PFSK-1 (cell line): ENCODE measurements at regions not wholly inside any gene's neighbourhood (a gene's known extent, or its start where the extent isn't known, plus 50 kb on each side); places are given as distances from the start of the nearest gene placed in this dataset.

Experiments used
- FOXP2 ChIP-seq: optimal IDR thresholded peaks from 2 replicates; pipeline ENCODE3; 2011; ENCODE audit warnings: borderline replicate concordance, control low read depth, inconsistent platforms; ENCODE audit not compliant: insufficient read depth; ENCODE audit errors: extremely low read length, extremely low read depth
- POLR2AphosphoS5 ChIP-seq: IDR thresholded peaks from 2 replicates; pipeline ENCODE4 v1.6.1; 2012; ENCODE audit warnings: low read depth, mild to moderate bottlenecking, control low read depth, low read length, moderate library complexity
- SIN3A ChIP-seq: IDR thresholded peaks from 2 replicates; pipeline ENCODE4 v1.6.1; 2012; ENCODE audit warnings: mild to moderate bottlenecking, low read length, moderate library complexity, borderline replicate concordance; ENCODE audit not compliant: insufficient read depth
- TAF1 ChIP-seq: IDR thresholded peaks from 2 replicates; pipeline ENCODE4 v1.6.1; 2012; ENCODE audit warnings: low read length, control low read depth, borderline replicate concordance; ENCODE audit not compliant: insufficient read depth
- TF ChIP-seq, protein P1 (sequence below), 2 experiments: IDR thresholded peaks; 2 replicates each; pipeline versions ENCODE4 v1.6.1 to v1.8.0; 2011 to 2012; ENCODE audit warnings: low read depth in 2 of 2, low read length in 2 of 2, control low read depth in 1 of 2, inconsistent platforms in 1 of 2, mild to moderate bottlenecking in 1 of 2, moderate library complexity in 1 of 2; ENCODE audit not compliant: insufficient read depth in 1 of 2

GRCh38 chr5:167944121-167944852 lies 347.2 kb upstream of the WWC1 start:
- TF ChIP-seq TAF1 (no peak), POLR2AphosphoS5 (no peak), SIN3A (no peak), FOXP2 (no peak)
- TF ChIP-seq, protein P1, sequence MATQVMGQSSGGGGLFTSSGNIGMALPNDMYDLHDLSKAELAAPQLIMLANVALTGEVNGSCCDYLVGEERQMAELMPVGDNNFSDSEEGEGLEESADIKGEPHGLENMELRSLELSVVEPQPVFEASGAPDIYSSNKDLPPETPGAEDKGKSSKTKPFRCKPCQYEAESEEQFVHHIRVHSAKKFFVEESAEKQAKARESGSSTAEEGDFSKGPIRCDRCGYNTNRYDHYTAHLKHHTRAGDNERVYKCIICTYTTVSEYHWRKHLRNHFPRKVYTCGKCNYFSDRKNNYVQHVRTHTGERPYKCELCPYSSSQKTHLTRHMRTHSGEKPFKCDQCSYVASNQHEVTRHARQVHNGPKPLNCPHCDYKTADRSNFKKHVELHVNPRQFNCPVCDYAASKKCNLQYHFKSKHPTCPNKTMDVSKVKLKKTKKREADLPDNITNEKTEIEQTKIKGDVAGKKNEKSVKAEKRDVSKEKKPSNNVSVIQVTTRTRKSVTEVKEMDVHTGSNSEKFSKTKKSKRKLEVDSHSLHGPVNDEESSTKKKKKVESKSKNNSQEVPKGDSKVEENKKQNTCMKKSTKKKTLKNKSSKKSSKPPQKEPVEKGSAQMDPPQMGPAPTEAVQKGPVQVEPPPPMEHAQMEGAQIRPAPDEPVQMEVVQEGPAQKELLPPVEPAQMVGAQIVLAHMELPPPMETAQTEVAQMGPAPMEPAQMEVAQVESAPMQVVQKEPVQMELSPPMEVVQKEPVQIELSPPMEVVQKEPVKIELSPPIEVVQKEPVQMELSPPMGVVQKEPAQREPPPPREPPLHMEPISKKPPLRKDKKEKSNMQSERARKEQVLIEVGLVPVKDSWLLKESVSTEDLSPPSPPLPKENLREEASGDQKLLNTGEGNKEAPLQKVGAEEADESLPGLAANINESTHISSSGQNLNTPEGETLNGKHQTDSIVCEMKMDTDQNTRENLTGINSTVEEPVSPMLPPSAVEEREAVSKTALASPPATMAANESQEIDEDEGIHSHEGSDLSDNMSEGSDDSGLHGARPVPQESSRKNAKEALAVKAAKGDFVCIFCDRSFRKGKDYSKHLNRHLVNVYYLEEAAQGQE (IDR thresholded peaks at IDR 0.05; ENCODE audit: insufficient read depth in 1 of 2, low read depth in 2 of 2, low read length in 2 of 2) = no peak

DNA sequence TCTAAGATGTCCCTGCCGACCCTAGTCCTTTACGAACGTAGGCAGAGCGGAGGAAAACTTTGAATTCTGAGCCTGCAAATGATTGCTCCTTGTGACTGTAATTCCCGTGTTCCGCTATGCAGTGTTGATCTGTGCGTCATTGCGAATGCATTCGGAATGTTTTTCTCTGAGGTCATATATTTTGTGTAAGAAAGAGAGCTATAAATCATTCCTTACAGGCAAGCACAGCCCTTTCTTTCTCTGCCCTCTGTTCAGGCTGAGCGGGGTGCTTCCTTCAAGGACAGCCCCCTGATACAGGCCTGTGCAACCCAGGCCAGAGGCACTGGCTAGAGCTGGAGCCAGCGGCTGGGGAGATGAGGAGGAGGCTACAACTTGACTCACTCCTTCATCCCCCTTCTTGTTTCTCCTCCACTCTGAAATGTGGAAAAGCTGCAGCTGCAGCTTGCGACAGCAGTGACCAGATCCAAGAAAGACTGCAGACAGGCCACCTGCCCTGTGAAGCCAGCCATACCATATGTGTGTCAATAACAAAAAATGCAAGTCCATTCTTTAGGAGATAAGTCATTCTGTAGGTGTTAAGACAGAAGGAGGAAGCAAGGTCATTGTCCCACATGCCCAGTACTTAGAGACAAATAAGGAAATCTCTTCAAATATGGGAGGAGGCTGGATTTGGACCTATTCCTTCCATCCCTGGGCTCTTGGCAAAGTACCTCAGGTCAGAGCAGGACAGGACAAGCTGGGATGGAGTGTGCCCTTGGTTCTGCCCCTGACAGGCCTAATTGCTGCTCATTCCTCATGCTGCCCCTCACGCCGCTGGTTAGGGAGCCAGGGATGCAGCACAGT lies 345.7 kb upstream of the WWC1 start:
- TF ChIP-seq SIN3A (no peak), FOXP2 (no peak), TAF1 (no peak), POLR2AphosphoS5 (no peak)
- TF ChIP-seq, protein P1 (IDR thresholded peaks at IDR 0.05; ENCODE audit: insufficient read depth in 1 of 2, low read depth in 2 of 2, low read length in 2 of 2) = no peak

DNA sequence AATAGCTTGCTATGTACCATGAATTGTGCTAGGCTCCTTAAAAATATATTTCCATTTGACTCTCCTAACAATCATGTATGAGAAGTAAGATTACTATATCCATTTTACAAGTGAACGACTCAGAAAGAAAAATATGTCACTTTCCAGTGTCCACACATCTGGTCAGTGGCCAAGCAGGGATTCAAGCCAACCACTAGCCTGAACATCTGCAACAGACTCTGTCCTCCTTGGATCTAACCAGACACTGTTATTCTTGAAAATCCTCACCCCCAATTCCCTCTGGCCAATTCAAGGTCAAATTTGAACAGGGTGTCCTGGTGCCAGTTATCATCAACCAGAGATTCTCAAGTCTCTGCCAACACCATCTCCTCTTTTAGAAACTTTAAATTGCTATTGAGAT lies 344.1 kb upstream of the WWC1 start:
- TF ChIP-seq FOXP2 = no peak
- TF ChIP-seq, protein P1 (IDR thresholded peaks at IDR 0.05; ENCODE audit: insufficient read depth in 1 of 2, low read depth in 2 of 2, low read length in 2 of 2) = no peak
- TF ChIP-seq SIN3A = no peak
- no peak for TF ChIP-seq POLR2AphosphoS5
- TF ChIP-seq TAF1 = no peak

DNA sequence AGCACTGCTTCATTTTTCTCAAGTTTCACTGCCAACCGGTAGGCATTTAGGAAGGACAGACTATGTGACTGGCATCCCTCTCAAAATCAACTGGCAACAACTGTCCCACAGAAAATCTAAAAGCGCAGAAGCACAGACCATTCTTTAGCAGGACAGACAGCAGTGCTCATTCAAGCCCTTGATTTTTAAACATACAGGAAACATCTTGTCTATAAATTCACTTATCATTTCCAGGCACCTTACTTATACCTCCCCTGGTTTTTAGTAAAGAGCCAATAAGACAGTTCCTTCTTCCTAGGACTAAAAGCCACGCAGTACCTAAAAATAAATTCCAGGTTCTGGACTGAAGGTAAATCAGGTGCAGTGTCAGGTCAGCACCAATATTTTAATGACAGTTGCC lies 343.2 kb upstream of the WWC1 start:
- TF ChIP-seq FOXP2 (no peak), SIN3A (no peak), POLR2AphosphoS5 (no peak), TAF1 (no peak)
- TF ChIP-seq, protein P1 (IDR thresholded peaks at IDR 0.05; ENCODE audit: insufficient read depth in 1 of 2, low read depth in 2 of 2, low read length in 2 of 2) = no peak
